Stimulated activated CD8-positive, alpha-beta memory T cell treated with anti-CD3 and anti-CD28 coated beads, Interleukin-4, amount 100 ng/mL, for 1 hour (primary cell): ENCODE measurements at regions not wholly inside any gene's neighbourhood (a gene's known extent, or its start where the extent isn't known, plus 50 kb on each side); places are given as distances from the start of the nearest gene placed in this dataset.

Source experiments
- DNase-seq, 2 donors: peaks; one replicate each; pipeline ENCODE4 v3.0.0-alpha.2; 2020; ENCODE audit warnings: low read depth in 2 of 2, low spot score in 1 of 2

DNA sequence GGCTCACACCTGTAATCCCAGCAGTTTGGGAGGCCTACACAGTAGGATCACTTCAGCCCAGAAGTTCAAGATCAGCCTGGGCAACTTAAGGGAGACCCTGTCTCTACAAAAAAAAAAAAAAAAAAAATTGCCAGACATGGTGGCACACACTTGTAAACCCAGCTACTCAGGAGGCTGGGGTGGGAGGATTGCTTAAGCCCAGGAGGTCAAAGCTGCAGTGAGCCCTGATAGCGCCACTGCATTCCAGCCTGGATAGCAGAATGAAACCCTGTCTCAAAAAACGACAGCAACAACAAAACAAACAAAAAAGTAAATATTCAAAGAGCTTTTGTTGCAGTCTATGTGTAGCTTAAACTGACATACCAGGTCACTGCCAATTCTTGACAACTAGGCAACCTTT, 63.1 kb upstream of the TANK start:
- DNase-seq, result no peak

- DNase-seq, result no peak
Measured at GRCh38 chr2:161100211-161100895, 59.9 kb upstream of the TANK start.

DNA sequence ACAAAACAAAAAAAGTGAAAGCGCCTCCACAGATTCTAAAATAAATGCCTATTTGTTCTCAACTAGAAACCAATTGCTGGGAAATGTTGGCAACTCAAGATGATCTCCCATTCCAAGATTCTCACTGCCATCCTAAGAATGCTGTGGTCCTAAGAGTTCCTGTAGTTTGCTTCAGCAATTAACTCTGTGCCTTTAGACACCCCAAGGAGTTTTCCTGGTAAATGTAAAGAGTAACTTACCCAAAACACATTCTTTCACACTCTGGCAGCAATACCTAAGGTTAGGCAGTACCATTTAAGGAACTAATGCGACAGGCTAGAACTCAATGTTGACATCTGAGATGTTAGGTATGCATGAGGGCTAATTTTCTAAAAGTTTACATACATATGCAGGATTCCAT, 58.8 kb upstream of the TANK start:
- DNase-seq, result no peak

DNA sequence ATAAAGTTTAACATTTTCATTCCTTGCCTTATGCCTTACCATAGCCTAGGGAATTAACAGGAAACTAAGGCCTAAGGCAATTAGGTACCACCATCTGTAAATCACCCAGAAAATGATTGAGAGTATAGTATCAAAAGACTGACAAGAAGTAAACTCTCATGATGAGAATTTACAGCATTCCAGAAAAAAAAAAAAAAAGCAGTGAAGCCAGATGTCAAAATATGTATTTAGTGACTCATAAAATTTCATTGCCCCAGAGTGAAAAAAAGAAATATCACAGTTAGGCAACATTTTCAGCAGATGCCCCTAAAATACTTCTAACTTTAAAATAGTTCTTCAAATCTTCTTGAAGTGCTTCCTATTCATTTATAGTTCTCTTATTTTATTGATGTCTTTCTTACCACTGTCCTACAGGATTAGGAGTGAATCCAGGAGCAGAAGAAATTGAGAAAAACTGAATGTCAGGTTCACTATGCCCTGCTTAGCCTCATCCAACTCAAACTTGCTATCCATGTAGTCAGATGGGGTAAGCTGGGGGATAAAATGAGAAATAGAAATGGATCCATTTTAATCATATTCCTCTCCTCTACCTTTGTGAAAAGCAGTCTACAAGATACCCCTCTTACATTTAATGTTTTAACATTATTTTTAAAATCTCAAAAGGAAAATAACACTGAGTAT, 57.3 kb upstream of the TANK start:
- DNase-seq, result no peak

GRCh38 chr2:161103451-161103831, 56.8 kb upstream of the TANK start:
- no peak for DNase-seq

GRCh38 chr2:161104054-161104553, 56.1 kb upstream of the TANK start:
- no peak for DNase-seq

GRCh38 chr2:161107265-161107664, 53.0 kb upstream of the TANK start:
- no peak for DNase-seq
